ENCODE measurements at regions not wholly inside any gene's neighbourhood (a gene's known extent, or its start where the extent isn't known, plus 50 kb on each side); places are given as distances from the start of the nearest gene placed in this dataset.
A peak's percentile ranks its signal among the peaks of the same experiment; 100 is the strongest.
"Not testable (repeated sequence)": the region's sequence is repeated elsewhere in the genome, so short reads cannot be mapped to it uniquely, and the experiment has no call there.

GRCh38 chr1:9456833-9457232 lies 82.4 kb upstream of the SLC25A33 start:
- no peak overlapping the region for H3K27ac Mint-ChIP-seq
- POLR2A ChIA-PET, result no interaction called here

GRCh38 chr1:9459816-9460407 lies 79.4 kb upstream of the SLC25A33 start:
- H3K4me1 Mint-ChIP-seq, result no peaks in the 10 kb centered on the region
- intact Hi-C loops (cut with micrococcal nuclease), result no loop called here
- Histone ChIP-seq H3K4me3 (ENCODE audit: low read length) (no peak overlapping the region), H3K36me3 (ENCODE audit: control insufficient read depth in 2 of 3, insufficient read depth in 3 of 3, low read length in 3 of 3) (no peaks in the 10 kb centered on the region), H3K9me3 (ENCODE audit: control insufficient read depth in 2 of 3, low read length in 3 of 3) (no peaks in the 10 kb centered on the region), H3K4me1 (ENCODE audit: control insufficient read depth in 2 of 2, insufficient read depth in 2 of 2, low read length in 2 of 2) (no peaks in the 10 kb centered on the region), H3K27ac (ENCODE audit: low read depth, low read length) (no peak overlapping the region), H3K27me3 (ENCODE audit: control insufficient read depth in 2 of 2, insufficient read depth in 2 of 2, low read length in 2 of 2) (no peaks in the 10 kb centered on the region)
- ChIA-PET CTCF (interaction anchor here (1.2 to 4.2 kb wide), 2 partner anchors 169 to 172 kb away, joined by 3 to 35 read pairs; no protein-coding TSS in a partner anchor), POLR2A (no interaction called here)
- DNase-seq, result no peak
- no peaks in the 10 kb centered on the region for H3K36me3 Mint-ChIP-seq
- peaks cover 0 to 8% (median 0%) of the 10 kb centered on the region in 5 donors for H3K27me3 Mint-ChIP-seq
- no peak overlapping the region for H3K4me3 Mint-ChIP-seq
- peaks cover 0 to 4% (median 0%) of the 10 kb centered on the region in 11 donors for H3K9me3 Mint-ChIP-seq
- peak overlapping the region in 1 of 9 donors; percentile 62 for H3K27ac Mint-ChIP-seq
- ATAC-seq, result no peak

More at GRCh38 chr1:9456833-9457232, 82.4 kb upstream of the SLC25A33 start:
- CTCF ChIA-PET, result interaction anchor here (0.8 to 4.2 kb wide), 5 partner anchors 34 to 310 kb away, joined by 3 to 90 read pairs (median 9); no protein-coding TSS in a partner anchor
- H3K36me3 ChIP-seq (ENCODE audit: control insufficient read depth in 2 of 3, insufficient read depth in 3 of 3, low read length in 3 of 3), result no peaks in the 10 kb centered on the region
- H3K4me1 ChIP-seq (ENCODE audit: control insufficient read depth in 2 of 2, insufficient read depth in 2 of 2, low read length in 2 of 2), result no peaks in the 10 kb centered on the region
- H3K27me3 ChIP-seq (ENCODE audit: control insufficient read depth in 2 of 2, insufficient read depth in 2 of 2, low read length in 2 of 2), result no peaks in the 10 kb centered on the region
- H3K4me1 Mint-ChIP-seq, result no peaks in the 10 kb centered on the region
- no peak for DNase-seq
- intact Hi-C loops (cut with micrococcal nuclease), result no loop called here
- no peaks in the 10 kb centered on the region for H3K36me3 Mint-ChIP-seq
- no peaks in the 10 kb centered on the region for H3K9me3 ChIP-seq (ENCODE audit: control insufficient read depth in 2 of 3, low read length in 3 of 3)
- H3K4me3 ChIP-seq (ENCODE audit: low read length), result no peak overlapping the region
- no peak overlapping the region for H3K27ac ChIP-seq (ENCODE audit: low read depth, low read length)
- no peak for ATAC-seq
- H3K27me3 Mint-ChIP-seq, result peaks cover 0 to 17% (median 0%) of the 10 kb centered on the region in 5 donors
- H3K9me3 Mint-ChIP-seq, result peaks cover 0 to 4% (median 0%) of the 10 kb centered on the region in 11 donors
- H3K4me3 Mint-ChIP-seq, result no peak overlapping the region

- Mint-ChIP-seq H3K27me3 (peaks cover 0 to 21% (median 11%) of the 10 kb centered on the region in 5 donors), H3K9me3 (no peaks in the 10 kb centered on the region), H3K4me3 (no peak overlapping the region), H3K36me3 (no peaks in the 10 kb centered on the region), H3K27ac (no peak overlapping the region), H3K4me1 (no peaks in the 10 kb centered on the region)
- Histone ChIP-seq H3K9me3 (ENCODE audit: control insufficient read depth in 2 of 3, low read length in 3 of 3) (no peaks in the 10 kb centered on the region), H3K27me3 (ENCODE audit: control insufficient read depth in 2 of 2, insufficient read depth in 2 of 2, low read length in 2 of 2) (no peaks in the 10 kb centered on the region), H3K36me3 (ENCODE audit: control insufficient read depth in 2 of 3, insufficient read depth in 3 of 3, low read length in 3 of 3) (no peaks in the 10 kb centered on the region), H3K4me3 (ENCODE audit: low read length) (no peak overlapping the region), H3K4me1 (ENCODE audit: control insufficient read depth in 2 of 2, insufficient read depth in 2 of 2, low read length in 2 of 2) (no peaks in the 10 kb centered on the region), H3K27ac (ENCODE audit: low read depth, low read length) (no peak overlapping the region)
- CTCF ChIA-PET, result no interaction called here
- ATAC-seq (no peak), DNase-seq (no peak)
- intact Hi-C loops (cut with micrococcal nuclease), result no loop called here
- POLR2A ChIA-PET, result no interaction called here
These were observed 73.6 kb upstream of the SLC25A33 start for GRCh38 chr1:9465640-9466039.

GRCh38 chr1:9466780-9467758 lies 72.2 kb upstream of the SLC25A33 start:
- Mint-ChIP-seq H3K4me3 (no peak overlapping the region), H3K27me3 (peaks cover 0 to 25% (median 17%) of the 10 kb centered on the region in 5 donors), H3K36me3 (no peaks in the 10 kb centered on the region), H3K9me3 (no peaks in the 10 kb centered on the region), H3K27ac (no peak overlapping the region), H3K4me1 (no peaks in the 10 kb centered on the region)
- CTCF ChIA-PET, result no interaction called here
- Histone ChIP-seq H3K27me3 (ENCODE audit: control insufficient read depth in 2 of 2, insufficient read depth in 2 of 2, low read length in 2 of 2) (no peaks in the 10 kb centered on the region), H3K9me3 (ENCODE audit: control insufficient read depth in 2 of 3, low read length in 3 of 3) (no peaks in the 10 kb centered on the region), H3K27ac (ENCODE audit: low read depth, low read length) (no peak overlapping the region), H3K4me1 (ENCODE audit: control insufficient read depth in 2 of 2, insufficient read depth in 2 of 2, low read length in 2 of 2) (no peaks in the 10 kb centered on the region), H3K4me3 (ENCODE audit: low read length) (no peak overlapping the region), H3K36me3 (ENCODE audit: control insufficient read depth in 2 of 3, insufficient read depth in 3 of 3, low read length in 3 of 3) (no peaks in the 10 kb centered on the region)
- DNase-seq (no peak), ATAC-seq (no peak)
- POLR2A ChIA-PET, result interaction anchor here (0.7 kb wide), 1 partner anchor 68 kb away, joined by 3 read pairs; no protein-coding TSS in a partner anchor
- intact Hi-C loops (cut with micrococcal nuclease), result no loop called here

GRCh38 chr1:9469882-9470281 lies 69.4 kb upstream of the SLC25A33 start:
- not testable (repeated sequence) for H3K4me3 Mint-ChIP-seq

GRCh38 chr1:9471679-9472078 lies 67.6 kb upstream of the SLC25A33 start:
- H3K36me3 Mint-ChIP-seq, result no peaks in the 10 kb centered on the region
- H3K27me3 Mint-ChIP-seq, result peaks cover 2 to 33% (median 17%) of the 10 kb centered on the region in 5 donors
- intact Hi-C loops (cut with micrococcal nuclease), result no loop called here
- Histone ChIP-seq H3K9me3 (ENCODE audit: control insufficient read depth in 2 of 3, low read length in 3 of 3) (no peaks in the 10 kb centered on the region), H3K4me3 (ENCODE audit: low read length) (no peak overlapping the region), H3K27me3 (ENCODE audit: control insufficient read depth in 2 of 2, insufficient read depth in 2 of 2, low read length in 2 of 2) (no peaks in the 10 kb centered on the region), H3K4me1 (ENCODE audit: control insufficient read depth in 2 of 2, insufficient read depth in 2 of 2, low read length in 2 of 2) (no peaks in the 10 kb centered on the region), H3K36me3 (ENCODE audit: control insufficient read depth in 2 of 3, insufficient read depth in 3 of 3, low read length in 3 of 3) (no peaks in the 10 kb centered on the region), H3K27ac (ENCODE audit: low read depth, low read length) (no peak overlapping the region)
- DNase-seq, result no peak
- H3K9me3 Mint-ChIP-seq, result no peaks in the 10 kb centered on the region
- ChIA-PET POLR2A (no interaction called here), CTCF (no interaction called here)
- H3K4me1 Mint-ChIP-seq, result no peaks in the 10 kb centered on the region
- no peak overlapping the region for H3K27ac Mint-ChIP-seq
- ATAC-seq, result no peak
- no peak overlapping the region for H3K4me3 Mint-ChIP-seq

More at GRCh38 chr1:9469882-9470281, 69.4 kb upstream of the SLC25A33 start:
- POLR2A ChIA-PET; intact Hi-C loops (cut with micrococcal nuclease); H3K36me3 Mint-ChIP-seq; ATAC-seq; H3K27ac ChIP-seq (ENCODE audit: low read depth, low read length); H3K9me3 Mint-ChIP-seq; DNase-seq; H3K4me1 Mint-ChIP-seq; H3K4me1 ChIP-seq (ENCODE audit: control insufficient read depth in 2 of 2, insufficient read depth in 2 of 2, low read length in 2 of 2); H3K27me3 ChIP-seq (ENCODE audit: control insufficient read depth in 2 of 2, insufficient read depth in 2 of 2, low read length in 2 of 2); H3K36me3 ChIP-seq (ENCODE audit: control insufficient read depth in 2 of 3, insufficient read depth in 3 of 3, low read length in 3 of 3); CTCF ChIA-PET; H3K9me3 ChIP-seq (ENCODE audit: control insufficient read depth in 2 of 3, low read length in 3 of 3); H3K4me3 ChIP-seq (ENCODE audit: low read length): not testable (repeated sequence)
- H3K27me3 Mint-ChIP-seq, result peaks cover 0 to 30% (median 17%) of the 10 kb centered on the region in 5 donors
- peak overlapping the region in 1 of 9 donors; percentile 70 for H3K27ac Mint-ChIP-seq

Data from naive thymus-derived CD4-positive, alpha-beta T cell (primary cell).